Peyer's patch (tissue), 4 donors: ENCODE measurements at regions not wholly inside any gene's neighbourhood (a gene's known extent, or its start where the extent isn't known, plus 50 kb on each side); places are given as distances from the start of the nearest gene placed in this dataset.

ENCODE experiments used
- CTCF ChIP-seq, 6 experiments: fragments of 450-650 bp in 4 of 6; fragments of 200-600 bp in 2 of 6; sonication (generic) in 1 of 6; IDR thresholded peaks; one replicate each; pipeline ENCODE4 v1.5.1; 2017 to 2019; ENCODE audit warnings: antibody characterized with exemption in 6 of 6, mild to moderate bottlenecking in 3 of 6, moderate library complexity in 1 of 6
- POLR2A ChIP-seq, 2 donors: fragments of 450-650 bp; IDR thresholded peaks; one replicate each; pipeline ENCODE4 v1.5.1; 2017; ENCODE audit warnings: antibody characterized with exemption in 2 of 2, mild to moderate bottlenecking in 2 of 2, moderate library complexity in 2 of 2

DNA sequence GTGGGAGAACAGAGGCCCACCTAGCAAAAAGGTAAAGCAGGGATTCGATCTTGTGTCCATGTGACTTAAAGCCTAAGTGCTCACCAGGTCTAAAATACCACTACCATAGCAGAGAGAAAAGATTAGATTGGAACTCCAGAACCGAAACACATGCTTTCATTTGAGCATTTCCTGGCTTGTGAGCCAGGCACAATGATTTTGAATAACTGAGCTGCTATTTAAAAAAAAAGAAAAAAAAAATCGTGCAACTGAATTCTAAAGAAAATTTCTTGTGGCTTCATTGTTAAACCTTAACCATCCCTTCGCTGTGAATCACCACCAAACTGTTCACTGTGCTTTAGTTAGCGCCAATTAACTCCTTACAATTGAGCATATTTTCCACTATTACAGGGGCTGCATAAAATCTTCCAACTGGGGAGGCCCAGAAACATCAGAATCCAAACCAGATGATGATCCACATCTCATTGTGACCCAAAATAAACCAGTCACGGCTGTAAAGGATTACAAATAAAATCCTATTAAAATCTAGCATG, 366.4 kb upstream of the ERCC4 start:
- no peak for TF ChIP-seq CTCF (IDR thresholded peaks at IDR 0.05)
- no peak for TF ChIP-seq POLR2A (IDR thresholded peaks at IDR 0.05)
